ENCODE measurements at regions not wholly inside any gene's neighbourhood (a gene's known extent, or its start where the extent isn't known, plus 50 kb on each side); places are given as distances from the start of the nearest gene placed in this dataset.

DNA sequence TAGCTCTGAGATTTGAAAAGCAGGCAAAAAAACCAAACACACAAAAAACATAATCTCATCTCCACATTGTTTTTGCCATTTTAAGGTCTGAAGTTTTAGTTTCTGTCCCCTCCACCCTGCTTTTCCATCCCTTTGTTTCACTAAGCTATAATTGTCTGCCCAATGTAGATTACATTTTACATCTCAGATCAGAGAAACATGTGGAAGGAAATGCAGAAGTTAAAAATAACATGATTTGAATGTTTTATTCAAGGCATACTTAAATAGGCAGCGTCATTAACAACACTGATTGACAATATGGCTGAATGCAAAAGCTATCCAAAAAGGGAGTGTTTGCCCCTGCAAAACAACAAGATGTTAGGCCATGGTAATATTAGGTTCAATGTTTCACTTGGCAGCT is 448.1 kb upstream of the ZNF385D start:
- TF ChIP-seq POLR2AphosphoS5 (IDR thresholded peaks at IDR 0.05; ENCODE audit: low read depth, low read length) (no peak), TAF1 (IDR thresholded peaks at IDR 0.05; ENCODE audit: low read depth, low read length) (no peak), POLR2A (IDR thresholded peaks at IDR 0.05; ENCODE audit: low read depth, low read length) (no peak)

All from GM12891 (cell line).